Lower lobe of right lung (tissue), 2 donors: ENCODE measurements at regions not wholly inside any gene's neighbourhood (a gene's known extent, or its start where the extent isn't known, plus 50 kb on each side); places are given as distances from the start of the nearest gene placed in this dataset.

ENCODE experiments used
- ATAC-seq, 2 donors: fragments of 200-7000 bp; cut with Tn5 transposase; one replicate each; pipeline ENCODE4 v1.9.1; 2020 to 2022; ENCODE audit warnings: mild to moderate bottlenecking in 2 of 2, moderate library complexity in 2 of 2
- DNase-seq: peaks from one replicate; pipeline ENCODE4 v3.0.0-alpha.2; 2020
- H3K27ac ChIP-seq: fragments of 200-600 bp; one replicate; pipeline ENCODE4 v1.8.0; 2022
- H3K27me3 ChIP-seq: fragments of 200-600 bp; one replicate; pipeline ENCODE4 v1.8.0; 2022; ENCODE audit warnings: low read depth
- H3K36me3 ChIP-seq: fragments of 200-600 bp; one replicate; pipeline ENCODE4 v1.8.0; 2022; ENCODE audit warnings: mild to moderate bottlenecking
- H3K4me1 ChIP-seq: fragments of 200-600 bp; one replicate; pipeline ENCODE4 v1.8.0; 2022
- H3K4me3 ChIP-seq: fragments of 200-600 bp; one replicate; pipeline ENCODE4 v1.8.0; 2022; ENCODE audit warnings: mild to moderate bottlenecking
- H3K9me3 ChIP-seq: fragments of 200-600 bp; one replicate; pipeline ENCODE4 v1.8.0; 2022
- intact Hi-C: fragments of 100-400 bp; cut with DNase I; formaldehyde crosslinking; loops from one replicate; pipeline ENCODE4 v1.11.0; 2022
- TF ChIP-seq, protein P1 (sequence below): fragments of 200-600 bp; IDR thresholded peaks from one replicate; pipeline ENCODE4 v1.8.0; 2022; ENCODE audit warnings: antibody characterized with exemption, mild to moderate bottlenecking
- donor health status: DM: no; HTN: yes; CAD: no; lungs with severe emphysema.

DNA sequence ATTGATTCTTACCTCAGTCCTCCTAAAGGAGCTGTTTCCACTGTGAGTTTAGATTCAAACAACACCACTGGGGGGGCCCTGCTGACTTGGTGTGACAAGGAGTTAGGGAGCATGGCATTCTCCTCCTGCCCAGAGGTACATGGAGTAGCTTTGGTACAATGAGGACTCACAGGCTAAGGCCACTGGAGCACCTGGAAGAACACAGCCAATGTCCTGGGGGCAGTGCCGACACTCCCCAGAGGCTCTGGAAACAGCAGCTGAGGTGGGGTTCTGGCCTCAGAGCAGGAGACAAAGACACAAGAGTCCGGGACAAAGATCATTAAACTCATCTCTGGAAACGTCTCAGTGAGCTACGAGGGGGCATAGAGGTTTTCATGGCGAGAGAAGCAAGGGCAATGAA, 69.7 kb upstream of the POMGNT2 start:
- Histone ChIP-seq H3K9me3 (peaks cover 7% of the 10 kb centered on the region), H3K4me1 (peaks cover 33% of the 10 kb centered on the region), H3K36me3 (no peaks in the 10 kb centered on the region), H3K4me3 (no peak overlapping the region), H3K27me3 (no peaks in the 10 kb centered on the region), H3K27ac (no peak overlapping the region)
- no peak for ATAC-seq
- TF ChIP-seq, protein P1, sequence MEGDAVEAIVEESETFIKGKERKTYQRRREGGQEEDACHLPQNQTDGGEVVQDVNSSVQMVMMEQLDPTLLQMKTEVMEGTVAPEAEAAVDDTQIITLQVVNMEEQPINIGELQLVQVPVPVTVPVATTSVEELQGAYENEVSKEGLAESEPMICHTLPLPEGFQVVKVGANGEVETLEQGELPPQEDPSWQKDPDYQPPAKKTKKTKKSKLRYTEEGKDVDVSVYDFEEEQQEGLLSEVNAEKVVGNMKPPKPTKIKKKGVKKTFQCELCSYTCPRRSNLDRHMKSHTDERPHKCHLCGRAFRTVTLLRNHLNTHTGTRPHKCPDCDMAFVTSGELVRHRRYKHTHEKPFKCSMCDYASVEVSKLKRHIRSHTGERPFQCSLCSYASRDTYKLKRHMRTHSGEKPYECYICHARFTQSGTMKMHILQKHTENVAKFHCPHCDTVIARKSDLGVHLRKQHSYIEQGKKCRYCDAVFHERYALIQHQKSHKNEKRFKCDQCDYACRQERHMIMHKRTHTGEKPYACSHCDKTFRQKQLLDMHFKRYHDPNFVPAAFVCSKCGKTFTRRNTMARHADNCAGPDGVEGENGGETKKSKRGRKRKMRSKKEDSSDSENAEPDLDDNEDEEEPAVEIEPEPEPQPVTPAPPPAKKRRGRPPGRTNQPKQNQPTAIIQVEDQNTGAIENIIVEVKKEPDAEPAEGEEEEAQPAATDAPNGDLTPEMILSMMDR, result no peak
- no peak for DNase-seq
- intact Hi-C loops, result loop anchor here (10.0 kb wide), 1 partner anchor 109 kb away; the partner anchor contains the start of gene SNRK

GRCh38 chr3:43173949-43174348, 68.1 kb upstream of the POMGNT2 start:
- no peaks in the 10 kb centered on the region for H3K27me3 ChIP-seq
- intact Hi-C loops, result loop anchor here (10.0 kb wide), 1 partner anchor 111 kb away; the partner anchor contains the start of gene SNRK
- DNase-seq (no peak), ATAC-seq (no peak)
- TF ChIP-seq, protein P1, result no peak
- H3K36me3 ChIP-seq, result no peaks in the 10 kb centered on the region
- no peak overlapping the region for H3K4me3 ChIP-seq
- peaks cover 17% of the 10 kb centered on the region for H3K4me1 ChIP-seq
- peaks cover 7% of the 10 kb centered on the region for H3K9me3 ChIP-seq
- H3K27ac ChIP-seq, result no peak overlapping the region

DNA sequence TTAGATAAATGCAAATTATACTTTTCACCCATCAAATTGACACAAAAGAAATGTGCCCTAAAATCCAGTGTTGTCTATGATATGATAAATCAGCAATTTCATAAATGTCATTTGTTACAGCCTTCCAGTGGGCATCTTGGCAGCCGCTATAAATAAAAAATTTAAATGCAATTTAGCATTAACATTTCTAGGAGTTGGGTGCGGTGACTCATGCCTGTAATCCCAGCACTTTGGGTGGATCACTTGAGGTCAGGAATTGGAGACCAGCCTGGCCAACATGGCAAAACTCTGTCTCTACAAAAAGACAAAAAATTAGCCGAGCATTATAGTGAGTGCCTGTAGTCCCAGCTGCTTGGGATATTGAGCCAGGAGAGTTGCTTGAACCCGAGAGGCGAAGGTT, 65.9 kb upstream of the POMGNT2 start:
- intact Hi-C loops, result loop anchor here (10.0 kb wide), 1 partner anchor 113 kb away; the partner anchor contains the start of gene SNRK

DNA sequence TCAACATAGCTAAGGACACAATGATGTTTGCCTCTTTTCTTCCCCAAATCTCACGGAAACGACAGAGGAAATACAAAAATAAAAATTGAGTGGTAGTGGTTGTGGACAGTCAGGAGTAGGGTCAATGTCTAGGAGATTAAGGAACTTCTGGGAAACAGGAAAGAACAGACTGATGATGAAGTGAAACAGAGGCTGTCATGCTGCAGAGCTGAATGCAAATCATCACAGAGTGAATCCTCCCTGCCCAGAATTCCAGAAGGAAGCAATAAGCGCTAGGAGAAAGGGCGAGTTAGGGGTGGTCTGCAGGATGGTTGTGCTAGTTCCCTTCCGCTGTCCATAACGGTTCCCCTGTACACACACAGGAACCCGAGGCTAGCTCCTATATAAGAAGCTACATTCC, 64.7 kb upstream of the POMGNT2 start:
- TF ChIP-seq, protein P1, result no peak
- ATAC-seq (no peak), DNase-seq (no peak)
- H3K27ac ChIP-seq, result no peak overlapping the region
- intact Hi-C loops, result loop anchor here (10.0 kb wide), 1 partner anchor 114 kb away; the partner anchor contains the start of gene SNRK
- no peak overlapping the region for H3K4me3 ChIP-seq
- H3K4me1 ChIP-seq, result no peaks in the 10 kb centered on the region
- H3K9me3 ChIP-seq, result peaks cover 20% of the 10 kb centered on the region
- no peaks in the 10 kb centered on the region for H3K27me3 ChIP-seq
- no peaks in the 10 kb centered on the region for H3K36me3 ChIP-seq

More for the DNA sequence above, 65.9 kb upstream of the POMGNT2 start:
- H3K27ac ChIP-seq, result no peak overlapping the region
- no peaks in the 10 kb centered on the region for H3K36me3 ChIP-seq
- H3K4me3 ChIP-seq, result no peak overlapping the region
- H3K27me3 ChIP-seq, result no peaks in the 10 kb centered on the region
- ATAC-seq, result no peak
- H3K4me1 ChIP-seq, result peaks cover 3% of the 10 kb centered on the region
- TF ChIP-seq, protein P1, result no peak
- DNase-seq, result no peak
- H3K9me3 ChIP-seq, result peaks cover 9% of the 10 kb centered on the region

GRCh38 chr3:43169987-43170386, 64.1 kb upstream of the POMGNT2 start:
- H3K36me3 ChIP-seq, result no peaks in the 10 kb centered on the region
- DNase-seq (no peak), ATAC-seq (no peak)
- no peaks in the 10 kb centered on the region for H3K4me1 ChIP-seq
- H3K27me3 ChIP-seq, result no peaks in the 10 kb centered on the region
- H3K9me3 ChIP-seq, result peaks cover 20% of the 10 kb centered on the region
- H3K27ac ChIP-seq, result no peak overlapping the region
- TF ChIP-seq, protein P1, result no peak
- intact Hi-C loops, result loop anchor here (10.0 kb wide), 1 partner anchor 115 kb away; the partner anchor contains the start of gene SNRK
- no peak overlapping the region for H3K4me3 ChIP-seq
